ENCODE measurements at regions not wholly inside any gene's neighbourhood (a gene's known extent, or its start where the extent isn't known, plus 50 kb on each side); places are given as distances from the start of the nearest gene placed in this dataset.

- 75 to 82% methylated on average over 2 of the region's 2 CpGs for WGBS, 2 donors (ENCODE audit: low coverage in 1 of 2)
- DNase-seq = no peak
- Histone ChIP-seq H3K4me3 (no peak overlapping the region), H3K36me3 (no peaks in the 10 kb centered on the region), H3K9me3 (no peaks in the 10 kb centered on the region), H3K27me3 (no peaks in the 10 kb centered on the region), H3K4me1 (no peaks in the 10 kb centered on the region), H3K27ac (no peak overlapping the region)
- in situ Hi-C loops (cut with MboI; ENCODE audit: low pct_ligation_motif_present in 1 of 4, low pct_unique_long_range_greater_than_20kb in 1 of 4, low sequenced_read_pairs in 3 of 4) = no loop called here
- TF ChIP-seq EP300 (IDR thresholded peaks at IDR 0.05; ENCODE audit: low read depth) = no peak
- TF ChIP-seq POLR2A (IDR thresholded peaks at IDR 0.05) = no peak
- TF ChIP-seq, protein P1, sequence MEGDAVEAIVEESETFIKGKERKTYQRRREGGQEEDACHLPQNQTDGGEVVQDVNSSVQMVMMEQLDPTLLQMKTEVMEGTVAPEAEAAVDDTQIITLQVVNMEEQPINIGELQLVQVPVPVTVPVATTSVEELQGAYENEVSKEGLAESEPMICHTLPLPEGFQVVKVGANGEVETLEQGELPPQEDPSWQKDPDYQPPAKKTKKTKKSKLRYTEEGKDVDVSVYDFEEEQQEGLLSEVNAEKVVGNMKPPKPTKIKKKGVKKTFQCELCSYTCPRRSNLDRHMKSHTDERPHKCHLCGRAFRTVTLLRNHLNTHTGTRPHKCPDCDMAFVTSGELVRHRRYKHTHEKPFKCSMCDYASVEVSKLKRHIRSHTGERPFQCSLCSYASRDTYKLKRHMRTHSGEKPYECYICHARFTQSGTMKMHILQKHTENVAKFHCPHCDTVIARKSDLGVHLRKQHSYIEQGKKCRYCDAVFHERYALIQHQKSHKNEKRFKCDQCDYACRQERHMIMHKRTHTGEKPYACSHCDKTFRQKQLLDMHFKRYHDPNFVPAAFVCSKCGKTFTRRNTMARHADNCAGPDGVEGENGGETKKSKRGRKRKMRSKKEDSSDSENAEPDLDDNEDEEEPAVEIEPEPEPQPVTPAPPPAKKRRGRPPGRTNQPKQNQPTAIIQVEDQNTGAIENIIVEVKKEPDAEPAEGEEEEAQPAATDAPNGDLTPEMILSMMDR (IDR thresholded peaks at IDR 0.05) = no peak
- no peak for TF ChIP-seq POLR2AphosphoS5 (IDR thresholded peaks at IDR 0.05)
- intact Hi-C loops (cut with DNase I; ENCODE audit: low total_unique reads) = no loop called here
Observed at GRCh38 chr13:79909644-79910043, 428.7 kb downstream of the NDFIP2 start.

GRCh38 chr13:79908381-79908780 is 427.4 kb downstream of the NDFIP2 start:
- in situ Hi-C loops (cut with MboI; ENCODE audit: low pct_ligation_motif_present in 1 of 4, low pct_unique_long_range_greater_than_20kb in 1 of 4, low sequenced_read_pairs in 3 of 4) = no loop called here
- H3K27ac ChIP-seq = no peak overlapping the region
- TF ChIP-seq, protein P1 (IDR thresholded peaks at IDR 0.05) = no peak
- no peak for TF ChIP-seq POLR2AphosphoS5 (IDR thresholded peaks at IDR 0.05)
- TF ChIP-seq EP300 (IDR thresholded peaks at IDR 0.05; ENCODE audit: low read depth) = no peak
- no peak for TF ChIP-seq POLR2A (IDR thresholded peaks at IDR 0.05)
- WGBS, 2 donors (ENCODE audit: low coverage in 1 of 2) = 77 to 82% methylated on average over 3 of the region's 3 CpGs
- no peaks in the 10 kb centered on the region for H3K4me1 ChIP-seq
- intact Hi-C loops (cut with DNase I; ENCODE audit: low total_unique reads) = no loop called here
- no peaks in the 10 kb centered on the region for H3K36me3 ChIP-seq
- no peaks in the 10 kb centered on the region for H3K27me3 ChIP-seq
- no peak overlapping the region for H3K4me3 ChIP-seq
- DNase-seq = no peak
- no peaks in the 10 kb centered on the region for H3K9me3 ChIP-seq

GRCh38 chr13:79907527-79907926 is 426.6 kb downstream of the NDFIP2 start:
- H3K27me3 ChIP-seq = no peaks in the 10 kb centered on the region
- no peak overlapping the region for H3K27ac ChIP-seq
- H3K9me3 ChIP-seq = no peaks in the 10 kb centered on the region
- no peak for DNase-seq
- intact Hi-C loops (cut with DNase I; ENCODE audit: low total_unique reads) = no loop called here
- TF ChIP-seq EP300 (IDR thresholded peaks at IDR 0.05; ENCODE audit: low read depth) (no peak), POLR2AphosphoS5 (IDR thresholded peaks at IDR 0.05) (no peak)
- TF ChIP-seq, protein P1 (IDR thresholded peaks at IDR 0.05) = no peak
- in situ Hi-C loops (cut with MboI; ENCODE audit: low pct_ligation_motif_present in 1 of 4, low pct_unique_long_range_greater_than_20kb in 1 of 4, low sequenced_read_pairs in 3 of 4) = no loop called here
- WGBS, 2 donors (ENCODE audit: low coverage in 1 of 2) = 82% methylated on average over 1 of the region's 1 CpG; no CpG with 5 or more reads in 1 of the 2 donors
- H3K4me1 ChIP-seq = no peaks in the 10 kb centered on the region
- H3K4me3 ChIP-seq = no peak overlapping the region
- no peaks in the 10 kb centered on the region for H3K36me3 ChIP-seq

GRCh38 chr13:79906345-79906744 is 425.4 kb downstream of the NDFIP2 start:
- no peak overlapping the region for H3K27ac ChIP-seq

More at GRCh38 chr13:79906345-79906744, 425.4 kb downstream of the NDFIP2 start:
- intact Hi-C loops (cut with DNase I; ENCODE audit: low total_unique reads) = no loop called here
- no peaks in the 10 kb centered on the region for H3K36me3 ChIP-seq
- no peak for TF ChIP-seq POLR2A (IDR thresholded peaks at IDR 0.05)
- no peak for TF ChIP-seq EP300 (IDR thresholded peaks at IDR 0.05; ENCODE audit: low read depth)
- no peak for TF ChIP-seq POLR2AphosphoS5 (IDR thresholded peaks at IDR 0.05)
- TF ChIP-seq, protein P1 (IDR thresholded peaks at IDR 0.05) = no peak
- no peak overlapping the region for H3K4me3 ChIP-seq
- in situ Hi-C loops (cut with MboI; ENCODE audit: low pct_ligation_motif_present in 1 of 4, low pct_unique_long_range_greater_than_20kb in 1 of 4, low sequenced_read_pairs in 3 of 4) = no loop called here
- H3K9me3 ChIP-seq = no peaks in the 10 kb centered on the region
- no peaks in the 10 kb centered on the region for H3K4me1 ChIP-seq
- 55 to 82% methylated on average over 3 of the region's 3 CpGs for WGBS, 2 donors (ENCODE audit: low coverage in 1 of 2)
- no peaks in the 10 kb centered on the region for H3K27me3 ChIP-seq
- DNase-seq = no peak

Data from transverse colon (tissue), 4 donors.